T-cell (primary cell): ENCODE measurements at regions not wholly inside any gene's neighbourhood (a gene's known extent, or its start where the extent isn't known, plus 50 kb on each side); places are given as distances from the start of the nearest gene placed in this dataset.
"Not testable (repeated sequence)": the region's sequence is repeated elsewhere in the genome, so short reads cannot be mapped to it uniquely, and the experiment has no call there.

Experiments
- ATAC-seq, 4 experiments: fragments of 200-7000 bp in 3 of 4; fragments of 150-1000 bp in 1 of 4; cut with Tn5 transposase; replicated peaks in 1 of 4; 1 replicate in 3 of 4; 2 replicates in 1 of 4; pipeline ENCODE4 v1.10.0; 2021; ENCODE audit warnings: moderate library complexity in 3 of 4, mild to moderate bottlenecking in 2 of 4, moderate number of reproducible peaks in 1 of 4
- CTCF ChIA-PET, 2 donors: fragments of 300-600 bp; sonication (Branson Sonifier 250); formaldehyde crosslinking; loops; one replicate each; lab custom pipeline; 2022; ENCODE audit warnings: antibody characterized with exemption in 2 of 2; lab: Charles Lee
- POLR2A ChIA-PET, 2 donors: fragments of 300-600 bp; sonication (Branson Sonifier 250); formaldehyde crosslinking; loops; one replicate each; lab custom pipeline; 2022; ENCODE audit warnings: antibody characterized with exemption in 2 of 2; lab: Charles Lee
- DNase-seq, 35 experiments: peaks; one replicate each; pipeline versions ENCODE4 v3.0.0 to v3.0.0-alpha.2; 2013 to 2023
- H3K27ac ChIP-seq: one replicate; pipeline ENCODE4 v1.5.1; 2013; ENCODE audit warnings: low read length
- H3K27me3 ChIP-seq, 2 experiments: replicated peaks in 1 of 2; 1 replicate in 1 of 2; 2 replicates in 1 of 2; pipeline versions ENCODE4 v1.6.1 to v1.7.0; 2013; ENCODE audit warnings: low read length in 1 of 2, mixed read lengths in 1 of 2; ENCODE audit not compliant: control insufficient read depth in 2 of 2, insufficient read depth in 2 of 2; ENCODE audit errors: extremely low read depth in 1 of 2
- H3K36me3 ChIP-seq, 2 donors: 1 replicate in 1 of 2; 2 replicates in 1 of 2; pipeline versions ENCODE4 v1.6.1 to v1.7.0; 2013; ENCODE audit warnings: low read length in 1 of 2; ENCODE audit not compliant: control insufficient read depth in 2 of 2, insufficient read depth in 1 of 2; ENCODE audit errors: extremely low read depth in 1 of 2
- H3K4me1 ChIP-seq, 2 experiments: 1 replicate in 1 of 2; 2 replicates in 1 of 2; pipeline versions ENCODE4 v1.6.1 to v1.7.0; 2013; ENCODE audit warnings: low read length in 2 of 2, mixed read lengths in 1 of 2; ENCODE audit not compliant: insufficient read depth in 2 of 2, control insufficient read depth in 1 of 2; ENCODE audit errors: extremely low read depth in 1 of 2
- H3K4me3 ChIP-seq, 2 donors: 1 replicate in 1 of 2; 2 replicates in 1 of 2; pipeline versions ENCODE4 v1.5.1 to v1.7.0; 2013; ENCODE audit warnings: mild to moderate bottlenecking in 2 of 2, low read length in 1 of 2, moderate library complexity in 1 of 2; ENCODE audit not compliant: control insufficient read depth in 1 of 2; ENCODE audit errors: extremely low read depth in 1 of 2
- H3K9me3 ChIP-seq: 2 replicates; pipeline ENCODE4 v1.7.0; 2013
- H3K27ac Mint-ChIP-seq, 2 donors: one replicate each; pipeline ENCODE4 v1.8.0; 2020 to 2021; ENCODE audit warnings: mild to moderate bottlenecking in 2 of 2, mixed read lengths in 2 of 2
- H3K27me3 Mint-ChIP-seq, 2 donors: one replicate each; pipeline ENCODE4 v1.8.0; 2021 to 2022; ENCODE audit warnings: mixed read lengths in 2 of 2
- H3K36me3 Mint-ChIP-seq: one replicate; pipeline ENCODE4 v1.8.0; 2021; ENCODE audit warnings: mixed read lengths
- H3K4me1 Mint-ChIP-seq, 3 donors: one replicate each; pipeline ENCODE4 v1.8.0; 2020 to 2022; ENCODE audit warnings: mixed read lengths in 3 of 3, mild to moderate bottlenecking in 1 of 3
- H3K4me3 Mint-ChIP-seq, 3 donors: one replicate each; pipeline ENCODE4 v1.8.0; 2020 to 2022; ENCODE audit warnings: mild to moderate bottlenecking in 3 of 3, mixed read lengths in 3 of 3, moderate library complexity in 3 of 3
- H3K9me3 Mint-ChIP-seq, 3 donors: one replicate each; pipeline ENCODE4 v1.8.0; 2020 to 2022; ENCODE audit warnings: mixed read lengths in 3 of 3
- WGBS: methylation state at CpG from one replicate; pipeline ENCODE4 v1.1.5; 2013; ENCODE audit warnings: missing lambda C conversion rate; ENCODE audit not compliant: insufficient coverage; 5-methylcytosine and 5-hydroxymethylcytosine counted together

- POLR2A ChIA-PET, DNase-seq, H3K9me3 Mint-ChIP-seq, H3K4me3 Mint-ChIP-seq, H3K27me3 ChIP-seq, H3K27me3 Mint-ChIP-seq, H3K27ac Mint-ChIP-seq, H3K4me1 ChIP-seq, H3K27ac ChIP-seq, ATAC-seq, H3K36me3 Mint-ChIP-seq, H3K4me3 ChIP-seq, H3K4me1 Mint-ChIP-seq, H3K36me3 ChIP-seq, H3K9me3 ChIP-seq: not testable (repeated sequence)
- WGBS: no CpG with 5 or more reads among the region's 3 CpGs
- CTCF ChIA-PET: interaction anchor here (0.5 to 0.6 kb wide), 3 partner anchors 9 to 145 kb away, joined by 3 to 5 read pairs (median 4); no protein-coding TSS in a partner anchor
Measured at GRCh38 chr6:121556149-121556548, 120.7 kb downstream of the GJA1 start.

- peaks cover 0 to 5% (median 3%) of the 10 kb centered on the region in 3 donors for H3K9me3 Mint-ChIP-seq
- DNase-seq (no peak), ATAC-seq (no peak)
- H3K27ac Mint-ChIP-seq: no peak overlapping the region
- ChIA-PET CTCF (no interaction called here), POLR2A (no interaction called here)
- Histone ChIP-seq H3K9me3 (no peaks in the 10 kb centered on the region), H3K27ac (no peak overlapping the region), H3K4me1 (no peaks in the 10 kb centered on the region), H3K4me3 (no peak overlapping the region), H3K36me3 (no peaks in the 10 kb centered on the region), H3K27me3 (no peaks in the 10 kb centered on the region)
- no peaks in the 10 kb centered on the region for H3K36me3 Mint-ChIP-seq
- H3K4me1 Mint-ChIP-seq: no peaks in the 10 kb centered on the region
- 100% methylated on average over 2 of the region's 2 CpGs for WGBS
- no peaks in the 10 kb centered on the region for H3K27me3 Mint-ChIP-seq
- no peak overlapping the region for H3K4me3 Mint-ChIP-seq
Measured at GRCh38 chr6:121557146-121557940, 121.9 kb downstream of the GJA1 start.

- WGBS: 100% methylated on average over 1 of the region's 3 CpGs
- CTCF ChIA-PET: no interaction called here
- peaks cover 4 to 17% (median 9%) of the 10 kb centered on the region in 3 donors for H3K9me3 Mint-ChIP-seq
- no peaks in the 10 kb centered on the region for H3K27me3 Mint-ChIP-seq
- H3K36me3 ChIP-seq: no peaks in the 10 kb centered on the region
- H3K27ac Mint-ChIP-seq: no peak overlapping the region
- H3K27me3 ChIP-seq: no peaks in the 10 kb centered on the region
- H3K9me3 ChIP-seq: no peaks in the 10 kb centered on the region
- POLR2A ChIA-PET: no interaction called here
- no peaks in the 10 kb centered on the region for H3K36me3 Mint-ChIP-seq
- H3K27ac ChIP-seq: no peak overlapping the region
- no peak overlapping the region for H3K4me3 Mint-ChIP-seq
- H3K4me1 Mint-ChIP-seq: no peaks in the 10 kb centered on the region
- H3K4me3 ChIP-seq: no peak overlapping the region
- no peaks in the 10 kb centered on the region for H3K4me1 ChIP-seq
- DNase-seq: no peak
- no peak for ATAC-seq
Measured at GRCh38 chr6:121559611-121560269, 124.3 kb downstream of the GJA1 start.

GRCh38 chr6:121560476-121560875 is 125.0 kb downstream of the GJA1 start:
- no peak overlapping the region for H3K27ac Mint-ChIP-seq
- no peaks in the 10 kb centered on the region for H3K27me3 Mint-ChIP-seq
- DNase-seq (no peak), ATAC-seq (no peak)
- ChIA-PET CTCF (no interaction called here), POLR2A (interaction anchor here in 1 of 2 donors (0.6 kb wide), 1 partner anchor 889 kb away, joined by 3 read pairs; no protein-coding TSS in a partner anchor)
- H3K4me3 Mint-ChIP-seq: no peak overlapping the region
- Histone ChIP-seq H3K27ac (no peak overlapping the region), H3K9me3 (no peaks in the 10 kb centered on the region), H3K27me3 (no peaks in the 10 kb centered on the region), H3K4me3 (no peak overlapping the region), H3K4me1 (no peaks in the 10 kb centered on the region), H3K36me3 (no peaks in the 10 kb centered on the region)
- peaks cover 5 to 20% (median 11%) of the 10 kb centered on the region in 3 donors for H3K9me3 Mint-ChIP-seq
- H3K36me3 Mint-ChIP-seq: no peaks in the 10 kb centered on the region
- H3K4me1 Mint-ChIP-seq: no peaks in the 10 kb centered on the region

GRCh38 chr6:121563286-121563685 is 127.8 kb downstream of the GJA1 start:
- ATAC-seq (no peak), DNase-seq (no peak)
- no peaks in the 10 kb centered on the region for H3K27me3 Mint-ChIP-seq
- Histone ChIP-seq H3K27ac (no peak overlapping the region), H3K27me3 (no peaks in the 10 kb centered on the region), H3K4me3 (no peak overlapping the region), H3K36me3 (no peaks in the 10 kb centered on the region), H3K4me1 (no peaks in the 10 kb centered on the region), H3K9me3 (no peaks in the 10 kb centered on the region)
- H3K9me3 Mint-ChIP-seq: peaks cover 5 to 20% (median 11%) of the 10 kb centered on the region in 3 donors
- CTCF ChIA-PET: no interaction called here
- no CpG with 5 or more reads among the region's 1 CpG for WGBS
- POLR2A ChIA-PET: no interaction called here
- no peaks in the 10 kb centered on the region for H3K36me3 Mint-ChIP-seq
- H3K27ac Mint-ChIP-seq: no peak overlapping the region
- no peak overlapping the region for H3K4me3 Mint-ChIP-seq
- H3K4me1 Mint-ChIP-seq: no peaks in the 10 kb centered on the region

- H3K36me3 Mint-ChIP-seq, H3K36me3 ChIP-seq, H3K27me3 Mint-ChIP-seq, H3K4me1 Mint-ChIP-seq, H3K4me1 ChIP-seq, H3K4me3 ChIP-seq, H3K27ac Mint-ChIP-seq, POLR2A ChIA-PET, CTCF ChIA-PET, H3K27me3 ChIP-seq, H3K27ac ChIP-seq, H3K4me3 Mint-ChIP-seq, H3K9me3 ChIP-seq, DNase-seq, ATAC-seq: not testable (repeated sequence)
- WGBS: 64% methylated on average over 2 of the region's 5 CpGs
- H3K9me3 Mint-ChIP-seq: peaks cover 5 to 20% (median 11%) of the 10 kb centered on the region in 3 donors
Measured at GRCh38 chr6:121564529-121564928, 129.1 kb downstream of the GJA1 start.
